GM18868 (cell line): ENCODE measurements at regions not wholly inside any gene's neighbourhood (a gene's known extent, or its start where the extent isn't known, plus 50 kb on each side); places are given as distances from the start of the nearest gene placed in this dataset.

Source experiments
- ATAC-seq: cut with Tn5 transposase; IDR thresholded peaks from one replicate; pipeline ENCODE4 v1.9.1; 2021; ENCODE audit warnings: mild to moderate bottlenecking, moderate library complexity; ENCODE audit not compliant: unreplicated experiment

DNA sequence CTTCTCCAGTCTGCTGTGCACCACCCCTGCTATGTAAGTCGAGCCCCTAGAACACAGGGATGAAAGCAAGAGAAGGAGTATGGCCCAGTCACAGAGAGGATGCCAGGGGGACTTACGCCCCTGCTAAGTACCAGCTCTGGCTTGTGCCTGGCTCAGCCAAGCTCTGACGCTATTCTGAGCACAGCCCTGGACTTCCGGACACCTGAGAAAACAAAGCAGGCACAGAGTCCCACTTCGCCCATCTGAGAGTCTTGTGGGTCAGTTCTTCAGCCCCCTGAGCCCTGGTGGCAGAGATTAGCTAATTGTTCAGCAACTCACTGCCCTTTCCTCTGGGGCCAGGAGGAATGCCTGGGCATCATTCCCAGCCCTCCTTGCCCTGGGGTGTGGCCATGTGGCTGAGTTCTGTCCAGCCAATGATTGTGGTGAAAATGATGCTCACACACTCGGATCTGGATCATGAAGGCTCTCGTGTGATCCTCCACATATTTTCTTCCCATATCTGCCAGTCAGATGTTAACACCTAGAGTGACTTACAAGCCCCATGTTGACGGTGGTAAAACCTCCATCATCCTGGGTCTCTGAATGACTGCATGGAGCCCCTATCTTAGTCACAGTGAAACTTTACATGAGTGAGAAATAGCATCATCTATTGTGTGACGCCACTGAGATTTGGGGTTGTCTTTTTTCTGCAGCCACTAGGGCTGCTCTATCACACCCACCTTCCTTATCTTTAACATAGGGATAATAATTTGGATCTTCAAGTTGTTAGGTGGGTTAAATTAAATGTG is 105.7 kb downstream of the TPRA1 start:
- no peak for ATAC-seq

DNA sequence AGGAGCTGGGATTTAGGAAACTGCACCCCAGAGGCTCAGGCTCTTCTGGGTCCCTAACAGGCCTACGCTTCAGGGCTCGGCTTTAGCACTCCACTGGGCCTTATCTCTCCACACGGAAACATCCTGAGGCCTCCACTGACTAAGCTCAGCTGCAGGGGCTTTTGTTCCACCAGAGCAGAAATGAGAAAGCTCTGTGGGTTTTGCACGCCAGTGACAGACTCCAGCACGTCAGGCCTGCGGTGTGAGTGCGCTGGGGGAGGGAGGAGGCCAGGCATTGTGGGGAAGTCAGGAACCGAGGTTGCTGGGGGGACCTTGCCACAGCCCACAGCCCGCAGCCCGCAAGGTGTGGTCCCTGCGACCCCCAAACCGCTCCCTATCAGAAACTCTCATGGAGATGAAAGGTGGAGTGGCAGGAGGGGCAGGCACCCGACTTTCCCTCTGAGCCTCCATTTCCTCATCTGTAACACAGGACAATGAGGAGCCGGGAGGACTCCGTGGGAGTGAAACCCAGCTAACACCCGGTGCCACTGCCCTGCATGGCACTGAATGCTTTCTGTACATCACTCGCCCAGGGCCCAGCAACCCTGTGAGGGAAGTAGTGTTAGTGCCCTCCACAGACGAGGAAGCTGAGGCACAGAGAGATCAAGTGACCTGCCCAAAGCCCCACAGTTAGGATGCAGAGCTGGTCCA is 106.5 kb downstream of the TPRA1 start:
- peak; percentile 95 for ATAC-seq

DNA sequence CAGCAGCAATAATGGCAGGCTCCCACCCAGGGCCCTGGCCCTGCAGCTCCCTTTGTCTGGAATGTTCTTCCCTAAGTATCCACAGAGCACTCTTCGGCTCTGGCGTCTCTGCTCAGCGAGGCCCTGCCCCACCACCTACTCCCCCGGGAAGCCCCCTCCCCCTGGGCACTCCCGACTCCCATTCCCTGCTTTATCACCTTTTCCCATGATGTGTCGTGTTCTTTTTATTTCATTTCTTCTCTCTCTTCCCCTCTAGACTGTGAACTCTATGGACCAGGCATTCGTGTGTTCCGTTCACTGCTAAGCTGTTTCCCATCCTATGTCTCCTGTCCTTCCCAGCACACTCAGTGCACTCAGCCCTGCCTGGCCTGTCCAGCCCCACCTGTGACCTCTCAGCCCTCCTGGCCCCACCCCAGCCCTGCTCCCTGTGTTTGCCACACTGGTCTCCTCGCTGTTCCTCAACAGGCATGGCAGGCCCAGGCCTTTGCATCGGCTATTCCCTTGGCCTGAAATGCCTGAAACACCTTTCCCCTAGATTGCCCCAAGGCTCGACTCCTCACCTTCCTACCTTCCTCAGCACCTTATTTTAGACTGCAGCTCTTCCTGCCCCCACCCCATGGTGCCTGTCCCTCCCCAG is 107.4 kb downstream of the TPRA1 start:
- no peak for ATAC-seq

DNA sequence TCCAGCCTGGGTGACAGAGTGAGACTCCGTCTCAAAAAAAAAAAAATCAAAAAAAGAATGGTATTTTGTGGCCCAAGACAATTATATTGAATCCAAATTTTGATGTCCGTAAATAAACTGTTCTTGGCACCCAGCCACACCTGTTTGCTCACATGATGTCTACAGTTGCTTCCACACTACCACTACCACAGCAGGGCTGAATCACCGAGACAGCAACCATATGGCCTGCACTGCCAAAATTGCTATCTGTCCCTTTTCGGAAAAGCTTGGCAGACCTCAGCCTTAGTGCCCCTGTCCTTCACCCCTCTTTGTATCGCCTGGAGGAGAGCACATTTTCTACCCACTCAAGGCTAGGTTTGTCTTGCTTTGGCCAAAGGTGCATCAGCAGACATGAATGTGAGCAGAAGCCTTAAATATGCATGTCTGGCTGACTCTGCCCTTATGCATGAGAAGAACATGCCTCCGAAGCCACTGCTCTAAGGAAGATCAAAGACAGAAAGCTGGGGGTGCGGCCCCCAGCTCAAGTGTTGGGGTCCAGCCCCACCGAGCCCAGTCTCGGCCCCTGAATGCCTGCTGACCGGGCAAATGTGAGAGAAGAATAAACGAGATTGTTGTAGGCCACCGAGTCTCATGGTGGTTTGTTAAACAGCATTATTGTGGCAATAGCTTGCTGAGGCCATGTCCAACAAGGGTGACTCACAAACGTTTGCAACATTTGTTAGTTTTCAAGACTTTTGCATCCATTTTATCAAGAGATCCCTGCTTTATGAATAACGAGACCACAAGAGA is 108.1 kb downstream of the TPRA1 start:
- ATAC-seq: no peak

DNA sequence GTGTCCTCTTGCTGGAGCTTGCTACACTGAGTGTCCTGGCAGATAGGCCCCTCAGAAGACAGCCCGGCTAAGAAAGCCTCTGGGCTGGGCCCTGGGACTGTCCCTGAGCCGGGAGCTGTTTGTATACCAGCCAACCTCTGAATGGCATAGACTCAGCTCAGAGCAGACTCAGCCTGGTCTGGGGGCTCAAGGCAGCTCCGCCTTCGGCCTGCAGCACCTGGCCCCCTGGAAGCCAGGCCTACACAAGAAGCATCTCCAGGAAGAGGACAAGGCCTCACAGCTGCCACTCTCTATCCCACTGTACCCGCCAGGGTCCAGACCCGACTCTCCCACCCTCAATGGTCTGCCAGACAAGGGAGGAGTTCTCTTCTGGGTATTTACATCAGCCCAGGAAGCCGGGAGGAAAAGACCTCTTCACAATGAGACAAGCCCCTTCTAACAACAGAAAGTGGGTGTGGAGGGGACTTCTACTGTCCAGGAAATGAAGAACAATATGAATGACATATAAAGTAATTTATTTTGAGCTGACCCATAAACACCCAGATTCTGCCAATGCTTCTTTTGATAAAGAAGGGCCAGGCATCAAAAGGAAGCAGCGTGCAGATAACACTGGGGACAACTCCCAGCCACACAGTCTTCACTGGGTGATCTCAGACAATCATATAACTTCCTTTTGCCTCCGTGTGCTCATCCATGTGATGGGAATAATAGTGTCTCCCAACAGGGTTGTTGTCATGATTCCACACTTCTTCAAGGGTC is 110.2 kb downstream of the TPRA1 start:
- ATAC-seq: no peak

DNA sequence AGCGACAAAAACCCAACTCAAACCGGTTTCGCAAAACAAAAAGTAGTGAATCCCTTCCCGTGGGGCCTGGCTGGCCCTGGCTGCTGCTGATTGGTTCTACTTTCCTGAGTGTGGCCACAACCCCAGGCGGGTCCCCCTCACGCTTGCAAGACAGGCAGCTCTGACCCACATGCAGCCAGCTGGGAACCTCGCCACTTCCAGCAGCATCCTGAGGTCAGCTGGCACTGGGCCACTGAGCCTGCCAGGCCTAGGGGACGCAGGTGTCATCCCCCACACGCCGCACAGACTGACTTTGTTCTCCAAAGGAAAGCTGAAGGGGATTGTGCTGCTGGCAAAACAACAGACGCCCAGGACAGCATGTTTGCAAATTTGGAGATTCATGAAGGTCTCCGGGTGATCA is 111.1 kb downstream of the TPRA1 start:
- no peak for ATAC-seq

DNA sequence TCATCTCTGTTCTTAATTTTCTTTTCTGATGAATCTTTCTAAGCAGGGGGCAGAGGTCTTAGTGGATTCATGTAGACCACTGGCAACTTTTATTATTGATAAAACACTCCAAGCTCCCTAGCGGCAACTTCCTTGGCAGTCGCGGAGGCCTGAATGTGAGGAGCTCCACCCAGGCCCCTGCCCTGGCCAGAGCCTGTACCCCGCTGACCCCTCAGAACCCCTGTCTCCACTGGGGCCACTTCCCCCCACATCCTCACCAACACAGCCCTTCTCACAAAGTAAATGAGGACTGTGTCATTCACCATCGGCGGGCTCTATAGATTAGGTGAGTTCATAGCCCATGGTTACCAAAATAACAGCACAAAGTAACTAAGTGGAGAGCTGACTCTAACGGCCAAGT is 111.6 kb downstream of the TPRA1 start:
- no peak for ATAC-seq

DNA sequence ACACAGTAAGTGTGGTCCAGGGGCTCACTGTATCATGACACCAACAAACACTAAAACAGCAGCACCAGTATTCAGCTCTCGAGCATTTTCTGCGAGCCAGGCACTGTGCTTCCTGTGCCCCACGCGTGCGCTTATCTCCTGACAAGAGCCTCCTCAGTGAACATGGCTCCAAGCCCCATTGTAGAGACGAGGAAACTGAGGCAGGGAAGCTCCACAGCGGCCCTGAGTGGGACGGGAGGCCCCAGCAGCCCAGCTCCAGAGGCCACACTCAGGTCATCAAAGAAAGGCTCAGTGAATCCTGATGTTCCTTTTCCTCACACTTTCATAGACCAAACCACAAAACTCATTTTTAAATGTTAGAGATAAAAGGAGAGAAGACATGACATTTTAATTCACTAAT is 113.1 kb downstream of the TPRA1 start:
- no peak for ATAC-seq

DNA sequence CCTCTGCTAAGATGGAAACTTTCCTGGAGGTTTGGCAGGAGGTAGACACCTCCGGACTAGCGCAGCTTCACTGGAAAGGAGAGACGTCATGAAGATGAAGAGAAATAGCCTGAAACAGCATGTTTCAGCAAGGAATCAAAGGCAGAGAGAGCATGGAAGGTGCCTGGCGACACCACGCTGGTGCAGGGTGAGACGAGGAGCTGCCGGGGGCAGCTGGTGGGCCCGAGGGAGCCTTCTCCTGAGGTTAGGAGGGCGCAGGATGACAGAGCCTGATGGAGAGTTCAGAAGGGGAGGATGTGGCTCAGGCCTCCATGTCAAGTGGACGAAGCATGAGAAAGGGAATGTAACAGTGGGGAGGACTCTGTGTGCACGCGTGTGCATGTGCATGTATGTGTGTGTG is 113.6 kb downstream of the TPRA1 start:
- ATAC-seq: no peak

DNA sequence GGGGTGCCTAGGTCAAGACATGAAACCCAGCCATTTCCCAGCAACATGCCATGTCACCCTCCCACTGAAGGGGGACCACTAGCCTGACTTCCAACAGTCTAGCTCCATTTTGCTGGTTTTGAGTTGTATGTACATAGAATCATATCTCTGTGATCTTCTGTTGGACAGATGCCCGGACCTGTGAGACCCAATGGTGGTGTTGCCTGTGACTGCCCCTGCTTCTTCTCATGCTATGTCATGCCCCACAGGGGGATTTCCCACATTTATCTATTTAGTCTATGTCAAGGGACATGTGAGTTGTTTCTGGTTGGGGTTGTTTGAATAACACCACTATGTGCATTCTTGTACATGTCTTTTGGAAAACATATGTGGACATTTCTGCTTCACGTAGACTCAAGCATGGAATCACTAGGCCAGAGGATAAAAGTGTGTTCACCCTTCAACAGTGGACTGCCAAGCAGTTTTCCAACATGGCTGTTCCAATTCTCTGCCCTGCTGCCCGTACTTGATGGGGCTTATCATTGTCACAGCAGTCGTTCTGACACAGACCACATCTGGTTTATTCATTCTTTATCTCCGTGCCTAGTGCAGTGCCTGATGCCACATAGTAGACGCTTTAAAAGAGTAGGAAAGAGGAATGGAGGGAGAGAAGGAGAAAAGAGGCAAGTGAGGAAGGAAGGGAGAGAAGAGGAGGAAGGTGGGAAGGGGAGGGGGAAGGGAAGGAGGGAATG is 114.4 kb downstream of the TPRA1 start:
- ATAC-seq: no peak

DNA sequence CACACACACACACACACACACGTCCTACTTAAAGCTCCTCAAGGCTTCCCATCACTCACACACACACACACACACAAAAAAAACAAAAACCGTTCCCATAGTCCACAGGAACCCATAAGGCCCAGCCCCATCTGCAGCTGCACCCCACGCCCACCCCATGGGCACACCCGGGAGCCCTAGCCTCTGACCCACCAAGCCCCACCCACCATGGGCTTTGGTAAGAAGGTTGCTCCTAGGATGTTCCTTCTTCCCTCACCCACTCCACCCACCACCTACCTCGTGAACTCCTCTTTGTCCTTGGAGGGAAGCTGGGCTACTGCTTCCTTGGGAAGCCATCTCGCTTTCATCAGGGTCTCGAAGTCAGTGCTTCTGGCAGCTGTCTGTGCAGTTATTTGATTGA is 115.1 kb downstream of the TPRA1 start:
- ATAC-seq: no peak

DNA sequence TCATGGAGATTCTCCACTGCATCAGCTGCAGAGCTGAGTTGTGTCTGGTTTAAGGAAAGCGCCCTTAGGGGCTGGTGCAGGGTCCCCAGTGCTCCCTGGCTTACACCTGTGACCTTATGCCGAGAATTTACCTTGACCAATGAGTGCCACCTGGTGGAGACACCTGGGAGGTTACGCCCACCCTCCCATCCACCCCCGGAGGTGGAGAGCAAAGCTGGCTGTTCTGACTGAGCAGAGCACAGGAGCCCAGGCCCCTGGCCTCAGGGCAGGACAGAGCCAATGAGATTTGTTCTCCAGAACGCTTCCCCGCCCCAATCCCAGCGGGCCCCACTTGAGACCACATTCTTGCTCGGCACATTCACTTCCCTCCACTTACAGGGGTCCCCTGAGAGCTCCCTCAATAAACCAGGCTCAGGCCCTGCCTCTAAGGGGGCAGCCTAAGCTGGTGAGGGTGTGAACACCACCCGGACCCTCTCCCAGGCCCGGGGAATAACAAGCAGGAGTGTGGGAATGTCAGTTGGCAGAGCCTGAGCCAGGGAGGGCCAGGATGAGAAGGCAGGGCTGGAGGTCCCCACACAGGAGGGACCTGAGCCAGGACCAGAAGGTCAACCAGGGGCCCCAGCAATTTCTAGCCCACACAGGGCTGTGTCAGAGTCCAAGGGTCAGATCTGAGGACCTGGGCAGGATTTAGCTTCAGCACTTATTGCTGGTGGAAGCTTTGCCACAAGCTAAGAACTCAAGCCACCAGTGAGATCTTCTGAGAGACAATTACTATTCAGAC is 117.1 kb downstream of the TPRA1 start:
- ATAC-seq: no peak

DNA sequence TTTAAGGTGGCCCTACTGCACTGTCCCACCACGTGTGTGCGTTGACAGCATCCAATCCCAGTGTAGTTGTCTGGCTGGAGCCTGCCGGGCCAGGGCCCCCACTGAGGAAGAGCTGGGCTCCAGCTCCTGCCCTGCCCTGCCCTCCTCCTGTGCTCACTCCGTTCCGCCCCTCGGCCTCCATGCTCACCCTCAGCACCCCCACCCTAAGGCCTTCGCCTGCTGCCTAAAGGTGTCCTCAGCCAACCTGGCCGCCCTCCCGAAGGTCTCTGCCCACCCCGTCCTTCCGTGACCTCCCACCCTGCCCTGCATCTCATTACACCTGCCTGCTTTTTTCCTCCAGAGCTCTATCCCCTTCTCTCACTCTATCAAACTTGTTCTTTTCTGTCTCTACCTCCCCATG is 118.0 kb downstream of the TPRA1 start:
- ATAC-seq: no peak

DNA sequence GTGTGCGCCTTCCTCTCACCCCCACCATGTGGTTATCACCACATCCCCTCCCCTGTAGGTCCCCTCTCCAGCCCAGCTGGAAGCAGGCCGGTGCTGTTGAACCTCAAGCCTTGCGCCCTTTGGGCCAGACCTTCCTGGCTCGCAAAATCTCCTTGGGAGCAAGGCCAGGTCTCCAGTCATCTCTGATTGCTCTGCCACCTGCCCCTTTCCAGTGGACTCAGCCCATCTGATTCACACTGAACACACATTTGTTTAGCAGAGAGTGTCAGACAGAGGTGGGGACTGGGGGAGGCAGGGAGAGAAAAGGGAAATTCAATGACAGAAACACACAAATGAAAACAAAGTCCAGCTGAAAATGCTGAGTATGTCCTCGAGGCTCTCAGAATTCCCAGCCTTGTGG is 119.4 kb downstream of the TPRA1 start:
- ATAC-seq: no peak

DNA sequence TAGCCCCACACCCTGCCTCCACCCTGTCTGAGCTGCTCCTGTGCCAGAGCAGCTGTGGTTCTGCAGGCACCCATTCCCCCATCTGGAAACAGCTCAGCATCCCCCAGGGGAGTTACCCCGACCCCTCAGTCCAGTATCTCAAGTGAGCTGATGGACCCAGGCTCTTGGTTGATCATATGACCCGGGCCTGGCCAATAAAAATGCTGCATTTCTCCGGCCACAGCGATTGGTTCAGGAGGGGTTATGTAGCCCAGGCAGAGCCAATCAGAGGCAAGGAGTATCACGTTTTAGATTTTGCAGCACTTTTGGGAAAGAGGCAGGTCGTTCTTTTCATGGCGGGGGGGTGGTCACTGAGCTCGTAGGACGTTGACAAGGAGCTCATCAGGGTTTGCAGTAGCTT is 120.8 kb downstream of the TPRA1 start:
- ATAC-seq: no peak

DNA sequence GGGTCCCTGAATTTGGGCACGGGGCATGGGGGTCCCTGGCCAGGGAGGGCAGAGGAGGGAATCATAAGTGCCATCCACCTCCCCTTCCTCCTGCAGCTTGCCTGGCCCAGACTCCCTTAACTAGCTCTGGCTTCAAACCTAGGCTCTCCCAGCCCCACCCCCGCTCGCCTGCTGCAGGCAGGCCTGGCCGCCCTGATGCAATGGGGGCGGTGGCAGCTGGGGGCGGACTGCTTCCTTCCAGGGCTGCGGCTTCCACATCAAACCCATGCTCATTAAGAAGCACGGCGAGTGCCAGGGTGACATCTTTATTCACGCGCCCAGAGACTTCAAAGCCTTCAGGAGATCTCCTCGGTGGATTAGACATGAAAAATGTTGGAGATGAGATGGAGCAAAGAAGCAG is 123.1 kb downstream of the TPRA1 start:
- ATAC-seq: no peak

DNA sequence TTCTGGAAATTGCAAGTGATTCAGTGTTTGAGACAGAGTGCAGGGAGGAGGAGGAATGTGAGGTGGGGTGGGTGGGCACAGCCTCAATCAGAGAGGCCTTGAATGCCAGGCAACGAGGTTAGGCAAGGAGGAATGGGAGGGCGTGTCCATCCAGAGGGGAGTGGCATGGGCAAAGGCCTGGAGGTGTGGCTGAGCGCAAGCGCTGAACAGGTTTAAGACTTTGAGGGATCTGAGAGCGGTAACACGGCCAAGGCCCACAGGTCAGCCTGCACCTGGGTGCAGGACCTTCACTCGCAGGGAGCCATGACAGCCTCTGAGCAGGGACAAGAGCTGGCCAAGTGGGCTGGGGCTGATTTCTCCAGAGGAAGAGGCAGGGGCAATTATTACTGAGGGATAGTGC is 125.9 kb downstream of the TPRA1 start:
- ATAC-seq: no peak

DNA sequence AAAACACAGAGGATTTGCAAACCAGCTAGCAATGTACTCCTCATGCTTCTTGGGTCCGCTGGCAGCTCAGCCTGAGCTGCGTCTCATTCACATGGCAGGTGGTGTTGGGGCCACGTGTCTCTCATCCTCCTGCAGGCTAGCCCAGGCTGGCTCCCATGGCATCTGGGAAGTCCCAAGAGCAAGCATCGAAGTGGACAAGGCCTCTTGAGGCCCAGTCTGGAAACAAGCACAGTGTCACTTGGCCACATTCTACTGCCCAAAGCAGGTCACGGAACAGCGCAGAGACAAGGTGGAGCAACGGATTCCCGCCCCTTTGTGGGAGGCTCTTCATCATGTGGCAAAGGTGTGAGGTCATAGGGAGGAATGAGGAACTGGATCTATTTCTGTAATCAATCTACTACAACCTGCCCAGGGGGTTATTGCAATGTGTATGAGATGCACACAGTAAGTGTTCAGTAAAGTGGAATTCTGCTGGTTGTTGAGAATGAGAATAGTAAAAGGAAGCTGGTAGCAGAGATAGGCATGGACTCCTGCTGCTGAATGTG is 128.3 kb downstream of the TPRA1 start:
- no peak for ATAC-seq
